Mesenteric fat pad (tissue), 1 donor: ENCODE measurements at regions not wholly inside any gene's neighbourhood (a gene's known extent, or its start where the extent isn't known, plus 50 kb on each side); places are given as distances from the start of the nearest gene placed in this dataset.

ENCODE experiments used
- DNase-seq: peaks from one replicate; pipeline ENCODE4 v3.0.0-alpha.2; 2020; ENCODE audit warnings: low spot score
- donor health status: DM: yes; HTN: yes; CAD: no.

DNA sequence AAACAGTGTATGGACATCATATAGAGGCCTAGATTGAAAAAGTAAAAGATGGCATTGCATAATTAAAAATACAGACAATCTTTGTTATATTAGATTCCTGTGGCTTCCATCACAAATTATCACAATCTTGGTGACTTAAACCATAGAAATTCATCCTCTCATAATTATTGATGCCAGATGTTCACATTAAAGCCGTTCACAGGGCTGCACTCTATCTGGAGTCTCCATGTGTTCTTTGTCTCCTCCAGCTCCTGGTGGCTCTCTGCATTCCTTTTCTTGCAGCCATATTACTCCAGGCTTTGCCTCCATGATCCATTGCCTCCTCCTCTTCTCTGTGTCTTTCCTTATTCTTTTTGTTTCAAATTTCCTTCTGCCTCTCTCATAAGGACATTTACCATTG lies 875.7 kb upstream of the USP15 start:
- no peak for DNase-seq

DNA sequence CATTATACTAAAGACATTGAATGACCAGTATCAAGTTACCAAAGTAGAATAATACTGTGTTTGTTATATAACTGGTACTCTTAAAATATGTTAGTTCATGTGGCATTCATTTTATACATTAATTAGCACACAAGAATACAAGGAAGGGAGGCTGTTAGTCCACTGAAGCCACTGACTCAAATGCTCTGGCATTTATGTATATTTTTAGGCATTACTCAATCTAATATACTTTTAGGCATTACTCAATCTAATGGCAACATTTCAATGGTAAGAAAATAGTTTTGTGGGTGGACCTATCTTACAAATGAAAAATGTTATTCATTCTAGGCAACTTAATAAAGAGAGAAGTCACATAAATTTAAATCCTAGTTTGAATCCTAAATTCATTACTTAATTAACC lies 874.4 kb upstream of the USP15 start:
- no peak for DNase-seq

DNA sequence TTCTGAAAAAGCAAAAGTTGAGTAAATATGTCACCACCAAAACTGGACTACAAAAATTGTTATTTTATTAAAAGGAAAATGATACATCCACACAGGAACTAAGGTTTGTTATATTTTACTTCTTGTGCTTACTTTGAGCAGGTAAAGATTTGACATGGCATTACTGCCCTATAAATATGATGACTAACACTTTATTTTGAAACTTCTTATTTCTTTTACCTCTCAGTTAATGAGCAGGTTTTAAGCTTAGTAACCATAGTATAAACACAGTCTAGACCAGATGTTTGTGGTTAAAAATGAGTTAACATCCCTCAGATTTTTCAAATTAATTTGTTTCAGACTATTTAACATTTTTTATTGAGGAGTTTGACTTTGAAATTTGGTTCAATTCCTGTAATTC lies 862.5 kb upstream of the USP15 start:
- no peak for DNase-seq

DNA sequence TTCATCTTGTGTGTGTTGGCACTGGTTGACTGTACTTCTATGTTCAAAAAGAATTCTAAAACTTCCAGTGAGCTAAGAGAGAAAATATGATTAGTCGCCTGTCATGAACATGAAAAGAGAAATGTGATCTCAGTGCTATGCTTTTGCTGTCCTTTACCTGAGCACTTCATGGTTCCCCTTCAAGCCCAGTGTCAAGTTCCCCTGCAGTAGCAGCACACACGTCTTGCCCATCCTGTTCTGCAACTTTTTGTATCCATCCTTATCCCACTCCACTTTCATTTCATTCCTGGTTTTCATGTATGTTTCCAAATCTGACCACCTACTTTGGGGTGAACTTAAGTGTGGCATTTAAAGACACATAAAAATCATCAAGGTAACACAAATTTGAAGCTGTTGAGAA lies 848.0 kb upstream of the USP15 start:
- DNase-seq, result no peak

DNA sequence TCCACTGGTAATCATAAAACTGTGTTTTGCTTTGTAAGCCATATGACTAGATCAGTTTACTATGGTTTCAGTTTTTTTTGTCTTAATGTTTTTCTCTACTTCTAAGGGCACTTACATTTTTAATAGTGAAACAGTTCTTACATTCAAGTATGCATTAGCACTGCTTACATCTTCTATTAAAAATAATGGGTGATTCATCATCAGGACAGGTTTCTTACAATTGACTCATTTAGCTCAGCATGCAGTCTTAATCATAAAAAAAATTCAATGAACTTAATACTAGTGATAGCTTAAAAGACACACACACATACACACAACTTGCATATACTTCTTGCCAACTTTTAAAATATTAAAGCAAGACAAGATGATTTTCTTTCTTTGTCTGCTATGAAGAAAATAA lies 845.7 kb upstream of the USP15 start:
- DNase-seq, result no peak

DNA sequence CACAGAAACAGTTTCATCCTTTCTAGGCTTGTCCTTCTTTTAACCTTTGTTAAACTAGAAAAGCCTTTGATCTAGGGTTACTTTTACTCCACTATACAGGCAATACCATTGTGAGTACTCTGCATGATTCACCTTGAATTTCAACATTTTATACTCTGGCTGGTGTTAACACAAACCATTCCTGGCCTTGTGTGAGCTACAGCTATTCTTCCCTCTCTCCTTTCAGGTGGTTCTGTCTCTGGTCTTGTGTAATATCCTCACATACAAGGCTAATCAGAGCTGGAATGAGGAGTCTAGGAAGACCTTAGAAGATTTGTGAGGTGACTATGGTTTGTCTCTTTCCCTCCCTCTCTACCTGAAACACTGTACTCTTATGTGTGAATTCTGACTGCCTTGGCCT lies 837.4 kb upstream of the USP15 start:
- DNase-seq, result no peak

DNA sequence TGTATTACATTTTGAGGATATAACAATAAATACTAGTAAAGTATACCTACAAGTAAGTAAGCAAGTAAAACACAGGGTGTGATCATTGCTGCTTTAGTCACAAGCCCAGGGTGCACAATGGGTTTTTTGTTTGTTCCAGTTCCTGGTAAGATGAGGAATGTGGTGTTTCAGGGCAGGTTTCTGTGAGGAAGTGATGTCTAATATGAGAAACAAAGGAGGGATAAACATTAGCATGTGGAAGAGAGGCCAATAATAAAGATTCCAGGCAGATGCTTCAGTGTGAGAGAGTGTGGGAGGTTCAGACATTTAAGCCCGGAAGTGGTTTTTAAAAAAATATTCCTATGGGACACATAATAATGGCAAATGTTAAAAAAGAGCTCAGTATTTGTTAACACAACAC lies 808.1 kb upstream of the USP15 start:
- no peak for DNase-seq

DNA sequence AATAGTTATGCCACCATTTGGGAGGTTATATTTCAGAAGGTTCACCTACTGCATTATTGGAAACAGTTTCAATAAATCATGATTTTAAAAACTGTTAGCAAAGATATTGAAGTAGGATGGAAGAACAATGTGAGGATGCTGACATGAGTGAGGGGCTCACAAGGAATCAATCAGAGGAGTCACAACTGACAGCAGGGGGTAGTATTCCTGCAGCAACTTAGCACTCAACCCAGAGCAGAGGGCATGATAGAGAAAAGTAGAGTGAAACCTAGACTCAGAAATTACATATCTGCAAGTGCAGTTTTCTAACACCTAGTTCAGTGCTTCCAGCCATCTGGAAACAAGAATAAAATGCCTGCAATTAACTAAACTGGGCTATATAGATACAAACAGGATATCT lies 772.5 kb upstream of the USP15 start:
- no peak for DNase-seq

DNA sequence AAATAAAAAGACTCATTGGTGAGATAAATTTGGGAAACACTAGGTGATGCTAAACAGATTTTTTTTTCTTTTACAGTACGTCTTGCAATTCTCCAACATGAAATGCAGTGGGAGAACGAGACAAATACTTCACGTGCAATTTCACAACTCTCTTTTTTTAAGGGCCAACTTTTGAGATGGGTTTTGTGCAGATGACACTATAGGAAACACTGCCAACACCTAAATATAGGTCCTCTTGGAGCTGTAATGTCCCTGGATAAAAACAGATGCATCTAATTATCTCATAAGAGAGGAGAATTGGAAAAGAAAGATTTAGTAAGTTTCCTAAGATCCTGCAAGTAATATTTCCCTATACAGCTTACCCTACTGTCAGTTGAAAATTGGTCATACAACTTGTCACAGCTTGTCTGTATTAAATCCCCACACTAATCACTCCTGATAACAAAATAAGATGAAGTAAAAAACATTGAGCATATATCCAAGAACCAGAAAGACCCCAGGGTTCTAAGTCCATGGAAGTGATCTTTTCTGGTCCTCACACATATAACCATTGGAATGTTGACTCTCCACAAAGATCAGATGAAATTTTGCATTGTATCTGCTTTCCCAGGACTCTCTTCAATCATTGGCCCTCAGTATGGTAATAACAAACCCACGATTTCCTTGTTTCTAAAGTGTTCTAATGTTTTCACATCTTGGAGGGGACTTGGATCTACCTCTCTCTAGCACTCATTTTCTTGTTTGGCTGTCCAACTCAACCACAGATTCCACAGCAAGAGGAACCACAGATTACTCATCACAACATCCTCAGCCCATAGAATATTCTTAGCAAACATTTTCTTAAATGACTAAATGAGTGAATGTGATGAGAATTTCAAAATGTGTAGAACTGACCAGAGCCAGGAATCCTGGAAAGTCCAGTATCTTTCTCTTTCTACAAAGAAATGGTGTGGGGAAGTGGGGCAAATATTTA lies 769.4 kb upstream of the USP15 start:
- DNase-seq, result no peak

DNA sequence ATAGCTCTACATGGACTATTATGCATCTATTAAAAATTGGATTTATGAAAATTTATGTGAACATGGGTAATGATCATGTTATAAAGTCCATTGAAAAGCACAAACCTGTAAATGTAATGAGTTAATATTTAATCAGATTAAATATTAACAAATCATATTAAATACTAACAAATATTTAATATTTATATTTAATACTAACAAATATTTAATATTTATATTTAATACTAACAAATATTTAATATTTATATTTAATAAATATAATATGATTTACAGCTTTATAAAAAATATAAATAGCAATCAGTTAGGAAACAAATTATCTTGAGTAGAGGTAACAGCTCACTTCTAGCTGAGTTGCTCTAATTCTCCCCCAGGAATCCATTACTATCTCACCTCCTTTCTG lies 758.0 kb upstream of the USP15 start:
- no peak for DNase-seq

DNA sequence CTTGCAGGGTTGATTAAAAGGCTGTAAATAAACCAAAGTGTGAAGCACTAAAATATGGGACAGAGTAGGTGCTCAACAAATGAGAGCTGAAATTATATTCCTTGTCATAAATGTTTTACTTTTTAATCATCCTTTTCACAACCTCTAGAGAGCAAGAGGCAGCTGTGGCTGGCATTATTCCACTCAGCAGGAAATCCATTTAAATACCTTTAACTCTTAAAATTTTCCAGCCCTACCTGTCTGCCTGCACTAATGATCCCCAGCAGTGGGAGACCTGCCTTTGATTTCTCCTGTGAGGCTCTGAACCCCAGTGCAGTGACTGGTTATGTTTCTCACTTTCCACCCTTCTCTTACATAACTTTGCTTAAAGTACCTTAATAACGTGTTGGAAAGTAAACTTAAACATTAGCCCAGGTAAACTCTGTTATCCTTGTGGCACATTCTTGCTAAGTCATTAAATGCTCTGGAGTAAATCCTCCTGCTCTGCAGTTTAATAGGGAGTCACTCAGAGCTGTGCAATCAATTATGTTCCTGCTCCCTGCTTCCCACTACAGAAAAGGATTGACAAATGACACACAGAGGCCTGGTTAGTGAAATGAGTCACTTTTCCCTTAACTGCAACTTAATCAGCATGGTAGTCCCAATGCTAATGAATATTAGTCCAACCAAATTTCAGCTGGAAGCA lies 755.7 kb upstream of the USP15 start:
- DNase-seq, result no peak

DNA sequence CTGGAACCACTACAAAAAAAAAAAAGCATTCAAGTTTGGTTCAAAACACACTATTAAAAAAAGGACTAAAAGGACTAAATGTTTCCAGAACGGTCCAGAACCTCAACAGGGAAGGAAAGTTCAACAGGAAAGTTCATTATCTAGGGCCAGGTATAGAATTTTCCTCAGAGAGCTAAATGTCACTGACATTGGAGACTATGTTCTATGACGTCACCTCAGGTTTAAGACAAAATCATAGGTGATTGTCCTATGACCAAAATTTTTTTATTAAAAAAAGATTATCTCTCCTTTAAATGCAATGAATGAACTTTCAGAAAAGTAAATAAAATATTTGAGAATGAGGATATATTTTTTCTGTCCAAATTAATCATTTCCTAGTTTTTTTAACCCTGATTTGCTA lies 746.7 kb upstream of the USP15 start:
- no peak for DNase-seq

DNA sequence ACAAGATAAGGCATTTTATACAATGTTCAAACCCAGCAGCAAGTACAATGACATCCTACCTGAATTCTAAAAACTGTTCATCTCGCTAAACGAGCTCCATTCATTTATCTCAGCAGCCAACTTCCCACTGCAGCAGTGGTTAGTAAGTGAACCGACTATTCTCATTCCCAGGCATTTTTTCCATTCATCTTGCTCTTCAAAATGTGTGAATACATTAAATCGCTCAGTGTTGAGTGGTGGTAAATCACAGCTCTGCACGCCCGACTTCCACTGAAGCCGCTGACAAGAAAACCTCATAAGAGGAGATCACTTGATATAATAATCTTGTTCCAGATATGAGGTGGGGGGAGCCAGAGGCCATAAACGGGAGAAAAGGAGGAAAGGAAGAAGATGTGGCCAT lies 746.2 kb upstream of the USP15 start:
- no peak for DNase-seq

DNA sequence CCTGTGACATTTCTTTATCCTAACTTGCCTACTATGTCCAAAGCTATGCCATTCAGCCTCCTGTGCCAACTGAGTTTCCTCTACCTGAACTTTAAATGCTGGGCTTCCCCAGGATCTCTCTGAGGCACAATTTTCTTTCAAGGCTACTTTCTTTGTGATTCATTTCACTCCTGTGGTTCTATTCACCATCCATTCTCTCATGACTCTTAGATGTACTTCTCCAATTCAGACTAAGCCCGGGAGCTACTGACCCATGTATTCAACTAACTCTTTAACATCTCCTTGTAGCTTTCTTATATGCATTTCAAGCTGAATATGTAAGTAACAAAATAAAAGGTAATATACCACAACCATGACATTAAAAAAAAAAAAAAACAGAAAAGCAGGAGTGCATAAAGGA lies 738.9 kb upstream of the USP15 start:
- no peak for DNase-seq

DNA sequence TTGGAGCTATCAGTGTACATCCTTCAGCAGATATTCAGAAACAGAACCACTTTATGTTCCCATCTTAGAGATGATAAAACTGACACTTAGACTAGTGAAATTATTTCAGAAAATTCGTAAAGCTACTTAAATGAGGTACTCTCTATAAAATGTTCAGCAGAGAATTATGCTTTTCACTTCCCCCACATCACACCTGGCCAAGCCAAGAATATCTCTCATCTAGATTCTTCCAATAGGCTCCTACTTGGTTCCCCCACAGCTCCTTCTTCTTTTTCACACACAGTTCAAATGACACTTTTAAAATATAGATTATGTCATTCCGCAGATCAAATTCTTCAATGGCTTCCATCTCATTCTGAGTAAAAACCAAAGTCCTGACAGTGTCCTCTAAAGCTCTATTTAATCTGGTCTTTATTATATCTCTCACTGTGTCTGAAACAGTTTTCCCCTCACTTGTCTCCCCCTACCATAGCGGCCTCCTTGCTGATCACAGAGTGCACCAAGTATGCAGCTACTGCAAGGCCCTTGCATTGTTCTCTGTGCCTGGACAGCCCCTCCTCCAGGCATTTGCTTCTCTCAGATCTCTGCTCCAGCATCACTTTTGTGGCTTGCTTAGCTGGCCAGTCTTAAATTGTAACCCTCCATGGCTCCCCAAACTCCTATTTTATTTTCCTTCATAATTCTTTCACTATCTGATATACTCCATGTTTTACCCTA lies 736.8 kb upstream of the USP15 start:
- no peak for DNase-seq

DNA sequence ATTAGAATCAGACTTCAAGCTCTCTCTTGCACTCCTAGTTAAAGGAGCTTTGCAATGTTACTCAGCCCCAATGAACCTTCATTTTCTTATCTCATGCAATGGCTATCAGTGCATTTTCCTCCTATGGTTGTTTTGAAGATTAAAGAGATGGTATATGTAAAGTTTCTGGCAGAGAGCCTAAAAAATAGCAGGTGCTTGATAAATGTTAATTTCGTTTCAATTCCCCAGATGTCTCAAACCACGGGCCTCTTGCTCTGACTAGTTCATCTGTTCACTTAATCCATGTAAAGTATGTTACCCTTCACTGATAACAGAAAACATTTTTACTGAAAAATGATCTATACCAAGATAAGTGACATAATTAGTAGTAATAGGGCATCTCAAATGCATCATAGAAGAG lies 735.4 kb upstream of the USP15 start:
- DNase-seq, result no peak

DNA sequence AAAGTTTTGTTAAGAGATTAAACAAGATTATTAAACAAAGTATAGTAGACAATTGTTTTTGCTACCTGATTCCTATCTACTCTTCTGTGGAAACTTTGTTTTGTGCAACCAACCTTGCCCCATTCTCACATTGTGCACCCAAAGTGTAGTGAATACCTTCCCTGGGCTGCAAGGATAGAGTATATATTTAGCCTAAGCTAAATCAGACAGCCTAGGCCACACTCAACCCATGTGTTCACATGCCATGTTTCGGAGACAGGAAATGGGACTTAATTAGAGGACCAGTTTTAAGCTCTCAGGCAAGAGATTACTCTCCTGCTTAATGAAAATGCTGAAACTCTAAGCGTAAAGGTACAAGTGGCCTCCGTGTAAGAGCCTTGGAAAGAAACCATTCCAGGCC lies 734.9 kb upstream of the USP15 start:
- no peak for DNase-seq

DNA sequence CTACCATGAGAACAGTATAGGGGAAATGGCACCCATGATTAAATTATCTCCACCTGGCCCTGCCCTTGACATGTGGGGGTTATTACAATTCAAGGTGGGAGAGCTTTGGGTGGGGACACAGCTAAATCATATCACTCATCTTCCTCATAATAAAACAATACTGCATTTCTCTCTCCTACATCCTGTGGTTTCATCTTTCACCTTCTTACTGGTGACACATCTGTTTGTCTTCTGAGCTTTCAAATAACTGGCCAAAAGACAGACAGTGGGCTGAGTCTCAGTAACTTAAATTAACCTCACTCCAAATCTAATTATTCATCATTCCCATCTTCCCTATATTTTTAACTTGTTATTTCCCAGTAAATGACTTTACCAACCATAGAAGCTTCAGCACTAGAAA lies 729.7 kb upstream of the USP15 start:
- no peak for DNase-seq

DNA sequence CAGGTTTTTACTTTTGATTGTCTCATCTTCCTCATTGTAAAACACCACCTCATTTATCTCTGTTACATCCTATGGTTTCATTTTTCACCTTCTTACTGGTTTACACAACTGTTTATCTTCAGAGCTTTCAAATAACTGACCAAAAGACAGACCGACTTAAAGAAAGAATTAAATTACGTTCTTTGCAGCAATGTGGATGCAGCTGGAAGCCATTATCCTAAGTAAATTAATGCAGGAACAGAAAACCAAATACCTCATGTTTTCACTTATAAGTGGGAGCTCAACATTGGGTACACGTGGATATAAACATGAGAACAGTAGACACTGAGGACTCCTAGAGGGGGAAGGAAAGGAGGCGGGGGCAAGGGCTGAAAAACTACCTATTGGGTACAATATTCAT lies 729.0 kb upstream of the USP15 start:
- no peak for DNase-seq

DNA sequence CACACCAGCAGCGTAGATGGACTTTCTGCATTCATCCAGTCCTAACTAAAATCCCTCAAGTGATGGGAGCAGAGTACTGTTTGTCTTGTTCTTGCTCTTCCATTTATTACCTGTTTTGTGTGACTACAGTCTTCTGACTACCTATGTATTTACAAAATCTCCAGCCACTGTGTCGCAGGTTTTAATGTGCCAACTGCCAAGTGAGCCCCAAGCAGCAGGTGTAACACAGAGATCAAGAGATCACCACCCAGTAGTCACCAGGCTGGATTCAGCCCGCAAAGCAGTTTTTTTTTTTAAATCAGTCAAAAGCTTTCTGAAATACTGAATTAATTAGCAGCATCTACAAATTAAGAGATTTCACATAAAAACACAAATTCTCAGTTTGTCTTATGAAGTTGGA lies 724.1 kb upstream of the USP15 start:
- no peak for DNase-seq

DNA sequence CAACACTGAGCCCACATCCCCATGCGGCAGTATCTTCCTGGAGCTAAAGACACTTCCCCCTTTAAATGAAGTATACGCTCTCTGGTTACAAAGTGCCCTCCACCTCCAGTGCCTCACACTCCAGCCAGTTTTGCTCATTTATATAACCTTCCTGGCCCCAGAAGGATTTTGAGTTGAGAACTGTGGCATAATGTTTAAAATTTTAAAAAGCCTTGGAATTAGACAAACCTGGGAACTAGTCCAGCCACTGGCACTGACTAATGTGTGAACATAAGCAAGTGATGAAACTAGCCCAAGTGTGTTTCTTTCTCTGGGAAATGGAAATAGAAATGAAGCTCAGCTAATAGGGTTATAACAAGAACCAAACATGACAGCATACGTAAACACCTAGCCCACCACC lies 723.7 kb upstream of the USP15 start:
- no peak for DNase-seq

DNA sequence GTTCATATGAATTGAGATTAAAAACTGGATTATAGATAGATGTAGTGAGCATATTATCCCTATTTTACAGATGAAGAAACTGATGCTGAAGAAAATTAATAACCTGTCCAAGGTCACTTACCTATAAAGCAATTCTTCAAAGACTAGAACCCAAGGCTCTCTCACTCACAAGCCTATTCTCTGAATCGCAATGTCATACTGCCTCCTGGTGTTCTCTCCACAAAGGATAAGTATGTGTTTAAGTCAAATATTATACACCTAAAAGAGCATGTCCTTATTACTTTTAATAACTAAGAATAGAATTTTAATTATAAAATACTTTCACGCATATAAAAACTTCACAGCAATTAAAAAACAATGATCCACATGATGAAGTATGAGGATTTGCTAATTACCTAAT lies 721.3 kb upstream of the USP15 start:
- DNase-seq, result no peak
